ENCODE measurements at regions not wholly inside any gene's neighbourhood (a gene's known extent, or its start where the extent isn't known, plus 50 kb on each side); places are given as distances from the start of the nearest gene placed in this dataset.
A peak's percentile ranks its signal among the peaks of the same experiment; 100 is the strongest.
"Not testable (repeated sequence)": the region's sequence is repeated elsewhere in the genome, so short reads cannot be mapped to it uniquely, and the experiment has no call there.

DNA sequence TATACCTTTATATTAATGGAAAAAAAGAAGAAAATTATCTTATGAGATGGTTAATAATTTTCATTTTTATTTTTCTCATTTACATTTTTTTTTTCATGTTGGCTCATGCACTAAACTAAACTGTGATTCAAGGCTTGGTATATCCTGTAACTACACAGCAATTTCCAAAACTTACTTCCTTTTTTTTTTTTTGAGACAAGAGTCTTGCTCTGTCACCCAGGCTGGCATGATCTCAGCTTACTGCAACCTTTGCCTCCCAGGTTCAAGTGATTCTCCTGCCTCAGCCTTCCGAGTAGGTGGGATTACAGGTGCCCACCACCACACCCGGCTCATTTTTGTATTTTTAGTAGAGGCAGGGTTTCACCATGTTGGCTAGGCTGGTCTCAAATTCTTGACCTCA, 224.9 kb upstream of the FANCL start:
- not testable (repeated sequence) for DNase-seq (ENCODE audit: low read depth in 3 of 3)

- no peak for DNase-seq (ENCODE audit: low read depth in 3 of 3)
Measured at GRCh38 chr2:58460670-58461069, 219.5 kb upstream of the FANCL start.

- no peak for DNase-seq (ENCODE audit: low read depth in 3 of 3)
Measured at GRCh38 chr2:58449286-58450010, 208.3 kb upstream of the FANCL start.

DNA sequence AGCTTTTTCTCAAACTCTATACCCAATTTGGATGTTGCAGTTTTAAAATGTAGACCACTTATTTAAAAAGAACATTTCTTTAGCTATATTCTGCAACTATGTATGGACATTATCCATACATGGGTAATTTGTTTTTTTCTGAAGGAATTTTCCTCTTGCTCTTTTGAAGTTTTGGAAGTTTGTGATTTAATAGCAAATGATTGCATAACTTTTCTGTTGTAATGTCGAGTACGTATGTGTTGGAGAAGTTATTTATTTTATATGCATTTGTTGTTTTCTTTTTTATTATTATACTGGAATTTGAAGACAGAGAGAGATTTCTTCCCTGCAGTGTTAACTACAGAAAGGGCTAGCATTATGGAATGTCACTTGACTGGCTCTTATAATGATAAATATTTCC, 207.7 kb upstream of the FANCL start:
- DNase-seq (ENCODE audit: low read depth in 3 of 3): no peak

GRCh38 chr2:58448065-58448507, 207.0 kb upstream of the FANCL start:
- peak in 1 of 3 experiments; percentile 14 for DNase-seq (ENCODE audit: low read depth in 3 of 3)

GRCh38 chr2:58447586-58447985, 206.5 kb upstream of the FANCL start:
- no peak for DNase-seq (ENCODE audit: low read depth in 3 of 3)

GRCh38 chr2:58441643-58442042, 200.5 kb upstream of the FANCL start:
- DNase-seq (ENCODE audit: low read depth in 3 of 3): no peak

GRCh38 chr2:58436872-58437271, 195.7 kb upstream of the FANCL start:
- DNase-seq (ENCODE audit: low read depth in 3 of 3): no peak

- no peak for DNase-seq (ENCODE audit: low read depth in 3 of 3)
Measured at GRCh38 chr2:58435246-58435645, 194.1 kb upstream of the FANCL start.

GRCh38 chr2:58434692-58435091, 193.6 kb upstream of the FANCL start:
- DNase-seq (ENCODE audit: low read depth in 3 of 3): no peak

DNA sequence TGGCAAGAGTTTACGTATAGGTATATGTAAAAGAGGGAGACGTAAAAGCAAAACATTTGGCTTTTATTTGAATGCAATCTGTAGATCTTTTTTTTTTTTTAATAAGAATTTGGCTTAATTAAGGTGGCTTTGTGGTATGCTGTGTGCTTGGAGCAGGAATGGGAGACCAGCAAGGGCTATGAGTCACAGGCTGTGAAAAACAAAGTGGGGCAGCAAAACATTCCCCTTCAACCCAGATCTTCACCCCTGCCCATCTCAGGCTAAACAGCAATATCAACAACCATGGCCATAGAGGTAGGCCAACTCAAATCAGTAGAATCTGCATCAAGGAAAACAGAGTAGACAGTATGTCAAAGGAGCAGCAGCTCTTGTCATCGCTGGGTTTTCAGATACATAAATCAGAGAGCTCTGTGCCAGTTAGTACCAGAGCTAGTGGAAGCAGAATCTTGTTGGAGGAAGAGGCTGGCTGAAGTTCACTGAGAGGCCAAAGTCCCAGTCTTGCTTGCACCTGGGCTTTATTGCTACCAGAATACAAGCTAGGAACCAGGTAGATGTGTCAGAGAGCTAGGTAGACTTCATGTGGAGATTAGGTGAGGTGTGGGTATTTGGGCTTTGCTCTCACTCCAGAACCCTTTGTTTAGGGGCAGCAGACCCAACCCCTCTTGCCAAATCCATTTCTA, 191.5 kb upstream of the FANCL start:
- DNase-seq (ENCODE audit: low read depth in 3 of 3): no peak

GRCh38 chr2:58429014-58429875, 188.1 kb upstream of the FANCL start:
- no peak for DNase-seq (ENCODE audit: low read depth in 3 of 3)

DNA sequence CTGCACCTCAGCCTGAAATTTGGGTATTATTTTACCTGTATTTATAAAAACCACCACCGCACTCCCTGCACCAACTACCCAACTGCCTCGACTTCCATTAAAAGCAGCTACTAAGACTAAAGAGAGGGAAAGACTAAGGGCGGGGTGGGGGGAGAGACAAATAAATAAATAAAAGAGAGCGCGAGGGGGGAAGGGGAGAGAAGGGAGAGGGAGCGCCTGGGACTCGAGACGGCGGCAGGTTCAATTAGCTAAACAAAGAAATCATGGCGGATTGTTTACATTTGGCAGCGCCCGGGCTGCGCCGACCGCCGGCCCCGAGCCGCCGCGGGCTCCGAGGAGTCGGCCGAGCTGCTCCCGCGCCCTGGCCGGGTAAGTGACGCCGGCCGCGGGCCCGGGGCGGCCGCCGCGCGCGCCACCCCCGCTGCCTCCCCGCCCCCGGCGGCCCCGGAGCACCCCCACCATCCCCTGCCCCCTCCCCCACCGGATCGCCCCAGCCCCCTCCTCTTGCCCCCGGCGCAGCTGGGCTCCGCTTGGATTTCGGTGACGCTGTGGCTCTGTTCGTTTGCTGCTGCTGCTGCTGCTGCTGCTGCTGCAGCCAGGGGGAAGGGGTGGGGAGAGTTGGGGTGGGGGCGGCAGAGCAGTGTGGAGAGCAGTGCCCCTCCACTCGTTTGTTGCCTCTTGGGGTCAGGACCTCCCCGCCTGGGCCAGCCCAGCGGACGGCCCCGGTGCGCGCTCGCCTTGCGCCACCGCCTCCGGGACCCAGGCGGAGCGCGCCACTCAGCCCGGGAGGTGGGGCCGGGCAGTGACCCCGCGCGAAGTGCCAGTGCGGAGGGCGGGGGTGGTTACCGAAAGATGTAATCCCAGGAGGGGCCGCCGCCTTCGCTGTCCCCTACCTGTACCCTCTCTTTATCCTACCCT, 187.2 kb upstream of the FANCL start:
- DNase-seq (ENCODE audit: low read depth in 3 of 3): no peak

DNA sequence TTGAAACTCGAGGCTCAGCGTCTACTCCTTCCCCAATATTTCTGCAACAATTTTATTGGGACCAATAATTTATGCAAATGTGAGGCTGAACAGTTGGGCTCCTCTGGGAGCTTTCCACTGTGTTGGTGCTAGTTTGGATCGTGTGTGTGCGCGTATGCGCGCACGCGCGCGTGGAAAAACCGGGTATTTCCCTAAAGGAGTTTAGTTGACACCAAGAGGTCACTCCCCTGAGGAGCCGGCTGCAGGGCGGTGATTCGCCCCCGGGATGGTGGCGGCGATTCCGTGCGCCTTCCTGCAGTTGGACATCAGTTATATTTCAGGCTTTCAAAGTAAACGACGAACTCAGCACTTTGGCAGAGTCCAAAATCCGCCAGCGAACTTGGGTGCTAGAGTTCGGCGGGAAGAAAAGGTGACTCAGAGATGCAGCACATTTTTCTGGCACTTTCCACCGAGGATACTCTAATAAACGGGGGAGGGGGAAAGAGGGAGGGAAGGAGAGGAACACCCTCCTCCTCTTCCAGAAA, 186.5 kb upstream of the FANCL start:
- DNase-seq (ENCODE audit: low read depth in 3 of 3): no peak

GRCh38 chr2:58425368-58425767, 184.2 kb upstream of the FANCL start:
- DNase-seq (ENCODE audit: low read depth in 3 of 3): no peak

DNA sequence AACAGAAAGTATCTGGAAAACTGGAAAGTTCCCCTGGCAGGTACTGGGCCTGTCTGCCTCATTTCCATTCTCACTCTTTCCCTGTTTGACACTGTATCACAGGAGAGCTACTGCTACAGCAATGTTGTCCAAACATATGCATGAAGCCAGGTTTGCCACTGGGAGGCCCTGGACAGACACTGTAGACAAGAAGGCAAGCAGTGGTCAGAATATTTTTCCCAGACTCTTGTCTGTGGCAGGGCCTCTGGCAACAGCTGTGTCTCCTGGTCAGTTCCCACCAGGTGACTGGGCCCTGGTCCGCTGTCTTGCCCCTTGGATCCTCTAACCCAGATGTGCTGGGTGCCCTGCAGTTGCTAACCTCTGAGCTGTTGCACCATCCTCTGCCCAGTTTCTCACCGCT, 178.9 kb upstream of the FANCL start:
- no peak for DNase-seq (ENCODE audit: low read depth in 3 of 3)

- no peak for DNase-seq (ENCODE audit: low read depth in 3 of 3)
Measured at GRCh38 chr2:58416696-58417095, 175.6 kb upstream of the FANCL start.

- DNase-seq (ENCODE audit: low read depth in 3 of 3): no peak
Measured at GRCh38 chr2:58414506-58414905, 173.4 kb upstream of the FANCL start.

DNA sequence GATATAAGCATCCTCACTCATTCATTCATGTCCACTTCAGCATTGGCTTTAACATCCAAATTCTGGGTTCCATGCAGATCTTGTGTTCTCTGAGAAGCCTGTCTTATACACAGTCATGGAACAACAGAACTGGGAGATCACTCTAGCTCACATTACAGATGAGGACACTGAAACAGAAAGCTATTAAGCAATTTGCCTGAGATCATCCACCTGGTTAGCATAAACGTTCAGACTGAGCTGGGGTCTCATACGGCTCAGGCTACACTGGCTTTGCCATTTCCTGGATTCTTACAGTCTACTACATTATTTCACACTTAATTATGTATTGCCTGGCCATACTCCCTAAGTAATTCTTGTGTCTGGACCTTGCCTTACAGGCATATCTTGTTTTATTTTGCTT, 169.4 kb upstream of the FANCL start:
- no peak for DNase-seq (ENCODE audit: low read depth in 3 of 3)

DNA sequence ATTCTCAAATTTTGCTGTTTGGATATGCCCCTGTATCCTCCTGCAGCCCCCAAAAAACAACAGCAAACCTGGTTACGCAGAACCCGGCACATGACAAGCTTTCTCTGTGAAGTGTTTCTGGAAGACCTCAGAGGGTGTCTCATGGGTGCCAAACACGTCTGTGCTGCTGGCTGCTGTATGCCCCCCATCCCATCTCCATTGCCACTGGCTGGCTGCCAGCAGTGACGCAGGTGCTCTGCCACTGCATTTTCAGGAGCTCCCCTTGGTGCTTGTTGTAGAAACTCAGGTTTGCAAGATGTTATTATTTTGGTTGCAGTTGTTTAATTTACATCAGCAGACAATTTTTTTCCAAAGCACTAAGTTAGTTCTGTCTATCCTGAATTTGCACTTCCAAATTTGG, 166.4 kb upstream of the FANCL start:
- no peak for DNase-seq (ENCODE audit: low read depth in 3 of 3)

GRCh38 chr2:58405341-58405740, 164.2 kb upstream of the FANCL start:
- no peak for DNase-seq (ENCODE audit: low read depth in 3 of 3)
